SJCRH30 (cell line): ENCODE measurements at regions not wholly inside any gene's neighbourhood (a gene's known extent, or its start where the extent isn't known, plus 50 kb on each side); places are given as distances from the start of the nearest gene placed in this dataset.

ENCODE experiments used
- DNase-seq, 2 experiments: peaks; one replicate each; pipeline ENCODE4 v3.0.0-alpha.2; 2015 to 2020
- H3K27ac ChIP-seq: fragments of 250-450 bp; sonication (Bioruptor Pico); 2 replicates; pipeline ENCODE4 v1.5.1; 2020; ENCODE audit warnings: mild to moderate bottlenecking, moderate library complexity
- H3K27me3 ChIP-seq: fragments of 250-450 bp; sonication (Bioruptor Pico); 2 replicates; pipeline ENCODE4 v1.5.1; 2020; ENCODE audit warnings: mild to moderate bottlenecking, moderate library complexity
- H3K36me3 ChIP-seq: fragments of 250-450 bp; sonication (Bioruptor Pico); 2 replicates; pipeline ENCODE4 v1.5.1; 2020; ENCODE audit warnings: mild to moderate bottlenecking, moderate library complexity
- H3K4me1 ChIP-seq: fragments of 250-450 bp; sonication (Bioruptor Pico); 2 replicates; pipeline ENCODE4 v1.5.1; 2020; ENCODE audit warnings: mild to moderate bottlenecking, moderate library complexity
- H3K4me3 ChIP-seq: fragments of 250-450 bp; sonication (Bioruptor Pico); 2 replicates; pipeline ENCODE4 v1.5.1; 2020; ENCODE audit warnings: mild to moderate bottlenecking, moderate library complexity
- H3K9me3 ChIP-seq: fragments of 250-450 bp; sonication (Bioruptor Pico); replicated peaks from 2 replicates; pipeline ENCODE4 v1.5.1; 2020; ENCODE audit warnings: mild to moderate bottlenecking, moderate library complexity

DNA sequence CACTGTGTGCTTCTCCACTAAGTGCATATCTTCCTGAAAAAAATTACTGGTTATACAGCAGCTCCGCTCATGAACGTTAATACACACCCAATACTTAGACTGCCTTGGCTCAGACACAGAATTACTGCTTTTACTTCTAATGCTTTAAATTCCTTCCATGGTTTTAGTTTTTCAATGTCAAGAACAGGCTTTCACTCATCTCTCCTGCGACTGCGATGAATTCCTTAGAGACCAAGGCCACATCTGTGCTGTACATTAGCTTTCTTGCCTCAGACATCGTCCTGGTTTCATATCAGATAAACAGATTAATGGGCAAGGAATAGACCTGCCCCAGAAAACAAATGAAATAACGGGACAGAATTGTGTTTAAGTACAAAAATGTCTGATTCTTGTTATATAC is 120.2 kb downstream of the CYP26A1 start:
- H3K4me3 ChIP-seq = no peak overlapping the region
- no peaks in the 10 kb centered on the region for H3K4me1 ChIP-seq
- H3K27ac ChIP-seq = no peak overlapping the region
- no peaks in the 10 kb centered on the region for H3K9me3 ChIP-seq
- DNase-seq = no peak
- H3K36me3 ChIP-seq = no peaks in the 10 kb centered on the region
- no peaks in the 10 kb centered on the region for H3K27me3 ChIP-seq

GRCh38 chr10:93198401-93199131 is 124.9 kb downstream of the CYP26A1 start:
- peak; percentile 39 to 63 for DNase-seq
- no peaks in the 10 kb centered on the region for H3K36me3 ChIP-seq
- H3K4me1 ChIP-seq = no peaks in the 10 kb centered on the region
- peak overlapping the region; percentile 55 for H3K4me3 ChIP-seq
- H3K27ac ChIP-seq = peak overlapping the region; percentile 67
- no peaks in the 10 kb centered on the region for H3K9me3 ChIP-seq
- no peaks in the 10 kb centered on the region for H3K27me3 ChIP-seq

- no peaks in the 10 kb centered on the region for H3K9me3 ChIP-seq
- peak overlapping the region; percentile 67 for H3K27ac ChIP-seq
- DNase-seq = peak; percentile 62 to 81
- H3K36me3 ChIP-seq = no peaks in the 10 kb centered on the region
- peak overlapping the region; percentile 55 for H3K4me3 ChIP-seq
- H3K27me3 ChIP-seq = no peaks in the 10 kb centered on the region
- H3K4me1 ChIP-seq = no peaks in the 10 kb centered on the region
Observed at GRCh38 chr10:93199191-93199751, 125.6 kb downstream of the CYP26A1 start.

GRCh38 chr10:93204494-93205485 is 131.1 kb downstream of the CYP26A1 start:
- Histone ChIP-seq H3K9me3 (no peaks in the 10 kb centered on the region), H3K4me1 (no peaks in the 10 kb centered on the region), H3K36me3 (no peaks in the 10 kb centered on the region), H3K4me3 (no peak overlapping the region), H3K27me3 (no peaks in the 10 kb centered on the region), H3K27ac (no peak overlapping the region)
- no peak for DNase-seq

GRCh38 chr10:93206652-93207051 is 133.0 kb downstream of the CYP26A1 start:
- H3K4me1 ChIP-seq = no peaks in the 10 kb centered on the region
- no peak overlapping the region for H3K27ac ChIP-seq
- no peaks in the 10 kb centered on the region for H3K36me3 ChIP-seq
- no peak overlapping the region for H3K4me3 ChIP-seq
- no peaks in the 10 kb centered on the region for H3K9me3 ChIP-seq
- H3K27me3 ChIP-seq = no peaks in the 10 kb centered on the region
- no peak for DNase-seq

GRCh38 chr10:93208717-93209464 is 135.2 kb downstream of the CYP26A1 start:
- Histone ChIP-seq H3K36me3 (no peaks in the 10 kb centered on the region), H3K27ac (no peak overlapping the region)
- DNase-seq = no peak

GRCh38 chr10:93211991-93212390 is 138.3 kb downstream of the CYP26A1 start:
- DNase-seq = no peak
- no peak overlapping the region for H3K27ac ChIP-seq
- no peak overlapping the region for H3K4me3 ChIP-seq
- H3K36me3 ChIP-seq = no peaks in the 10 kb centered on the region
- H3K4me1 ChIP-seq = no peaks in the 10 kb centered on the region
- no peaks in the 10 kb centered on the region for H3K27me3 ChIP-seq
- H3K9me3 ChIP-seq = no peaks in the 10 kb centered on the region

More at GRCh38 chr10:93208717-93209464, 135.2 kb downstream of the CYP26A1 start:
- H3K4me3 ChIP-seq = no peak overlapping the region
- H3K27me3 ChIP-seq = no peaks in the 10 kb centered on the region
- no peaks in the 10 kb centered on the region for H3K9me3 ChIP-seq
- H3K4me1 ChIP-seq = no peaks in the 10 kb centered on the region

- Histone ChIP-seq H3K36me3 (no peaks in the 10 kb centered on the region), H3K27me3 (no peaks in the 10 kb centered on the region), H3K9me3 (no peaks in the 10 kb centered on the region), H3K4me3 (no peak overlapping the region), H3K27ac (no peak overlapping the region), H3K4me1 (no peaks in the 10 kb centered on the region; the same call in 1 of the 2 replicates)
- DNase-seq = no peak
Observed at GRCh38 chr10:93215312-93215711, 141.6 kb downstream of the CYP26A1 start.

GRCh38 chr10:93216341-93216985 is 142.8 kb downstream of the CYP26A1 start:
- Histone ChIP-seq H3K36me3 (no peaks in the 10 kb centered on the region), H3K4me3 (no peak overlapping the region), H3K27ac (no peak overlapping the region), H3K9me3 (no peaks in the 10 kb centered on the region), H3K4me1 (no peaks in the 10 kb centered on the region; the same call in 1 of the 2 replicates), H3K27me3 (no peaks in the 10 kb centered on the region)
- no peak for DNase-seq

DNA sequence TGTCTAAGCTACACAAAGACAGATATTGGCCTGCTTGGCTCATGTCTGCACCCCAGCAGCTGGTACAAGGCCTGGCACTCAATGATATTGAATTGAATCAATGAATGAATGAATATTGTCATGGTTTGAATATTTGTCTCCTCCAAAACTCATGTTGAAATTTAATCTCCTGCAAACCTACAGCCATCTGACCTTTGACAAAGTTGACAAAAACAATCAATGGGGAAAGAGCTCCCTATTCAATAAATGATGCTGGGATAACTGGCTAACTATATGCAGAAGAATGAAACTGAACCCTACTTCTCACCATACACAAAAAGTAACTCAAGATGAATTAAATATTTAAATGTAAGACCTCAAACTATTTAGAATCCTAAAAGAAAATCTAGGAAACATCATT is 144.7 kb downstream of the CYP26A1 start:
- no peak for DNase-seq
- H3K27ac ChIP-seq = no peak overlapping the region
- no peak overlapping the region for H3K4me3 ChIP-seq
- H3K4me1 ChIP-seq = no peaks in the 10 kb centered on the region; the same call in 1 of the 2 replicates
- H3K27me3 ChIP-seq = no peaks in the 10 kb centered on the region
- H3K9me3 ChIP-seq = no peaks in the 10 kb centered on the region
- H3K36me3 ChIP-seq = no peaks in the 10 kb centered on the region

GRCh38 chr10:93219347-93219746 is 145.7 kb downstream of the CYP26A1 start:
- Histone ChIP-seq H3K36me3 (no peaks in the 10 kb centered on the region), H3K4me1 (no peaks in the 10 kb centered on the region; the same call in 1 of the 2 replicates), H3K27ac (no peak overlapping the region), H3K4me3 (no peak overlapping the region), H3K9me3 (no peaks in the 10 kb centered on the region), H3K27me3 (no peaks in the 10 kb centered on the region)
- peak; percentile 19 to 23 for DNase-seq

GRCh38 chr10:93220296-93221170 is 146.8 kb downstream of the CYP26A1 start:
- Histone ChIP-seq H3K27ac (no peak overlapping the region), H3K4me3 (no peak overlapping the region), H3K27me3 (no peaks in the 10 kb centered on the region), H3K9me3 (no peaks in the 10 kb centered on the region), H3K36me3 (no peaks in the 10 kb centered on the region), H3K4me1 (no peaks in the 10 kb centered on the region; the same call in 1 of the 2 replicates)
- DNase-seq = no peak

GRCh38 chr10:93221171-93221496 is 147.4 kb downstream of the CYP26A1 start:
- DNase-seq = no peak
- Histone ChIP-seq H3K27ac (no peak overlapping the region), H3K9me3 (no peaks in the 10 kb centered on the region), H3K4me1 (no peaks in the 10 kb centered on the region; the same call in 1 of the 2 replicates), H3K36me3 (no peaks in the 10 kb centered on the region), H3K4me3 (no peak overlapping the region), H3K27me3 (no peaks in the 10 kb centered on the region)
